HG03565 (cell line): ENCODE measurements at regions not wholly inside any gene's neighbourhood (a gene's known extent, or its start where the extent isn't known, plus 50 kb on each side); places are given as distances from the start of the nearest gene placed in this dataset.

Source experiments
- ATAC-seq: cut with Tn5 transposase; IDR thresholded peaks from one replicate; pipeline ENCODE4 v1.9.1; 2021; ENCODE audit warnings: mild to moderate bottlenecking, moderate library complexity; ENCODE audit not compliant: unreplicated experiment

GRCh38 chr5:85168474-85168873 lies 783.8 kb upstream of the EDIL3 start:
- ATAC-seq = no peak

- no peak for ATAC-seq
These were observed 785.5 kb upstream of the EDIL3 start for GRCh38 chr5:85170183-85170582.

GRCh38 chr5:85173469-85173868 lies 788.8 kb upstream of the EDIL3 start:
- no peak for ATAC-seq

GRCh38 chr5:85182344-85182743 lies 797.7 kb upstream of the EDIL3 start:
- ATAC-seq = no peak

- no peak for ATAC-seq
These were observed 819.6 kb upstream of the EDIL3 start for GRCh38 chr5:85204289-85204688.

GRCh38 chr5:85205430-85205829 lies 820.8 kb upstream of the EDIL3 start:
- ATAC-seq = no peak

GRCh38 chr5:85225388-85225787 lies 840.7 kb upstream of the EDIL3 start:
- ATAC-seq = no peak

GRCh38 chr5:85249204-85249603 lies 864.5 kb upstream of the EDIL3 start:
- ATAC-seq = no peak

GRCh38 chr5:85263125-85263524 lies 878.4 kb upstream of the EDIL3 start:
- ATAC-seq = no peak

- no peak for ATAC-seq
These were observed 882.0 kb upstream of the EDIL3 start for GRCh38 chr5:85266692-85267091.

- no peak for ATAC-seq
These were observed 883.5 kb upstream of the EDIL3 start for GRCh38 chr5:85268194-85268593.

- peak; percentile 89 for ATAC-seq
These were observed 893.5 kb upstream of the EDIL3 start for GRCh38 chr5:85278193-85278592.

- no peak for ATAC-seq
These were observed 904.2 kb upstream of the EDIL3 start for GRCh38 chr5:85288914-85289313.

- ATAC-seq = no peak
These were observed 908.6 kb upstream of the EDIL3 start for GRCh38 chr5:85293145-85293785.

GRCh38 chr5:85304524-85304923 lies 919.8 kb upstream of the EDIL3 start:
- ATAC-seq = no peak

- no peak for ATAC-seq
These were observed 921.1 kb upstream of the EDIL3 start for GRCh38 chr5:85305766-85306165.

- ATAC-seq = no peak
These were observed 926.9 kb upstream of the EDIL3 start for GRCh38 chr5:85311536-85311935.

- no peak for ATAC-seq
These were observed 935.8 kb upstream of the EDIL3 start for GRCh38 chr5:85320495-85320894.

GRCh38 chr5:85333276-85333675 lies 948.6 kb upstream of the EDIL3 start:
- ATAC-seq = no peak

- no peak for ATAC-seq
These were observed 952.8 kb upstream of the EDIL3 start for GRCh38 chr5:85337435-85337834.

GRCh38 chr5:85340790-85341189 lies 956.1 kb upstream of the EDIL3 start:
- ATAC-seq = no peak

- ATAC-seq = no peak
These were observed 961.1 kb upstream of the EDIL3 start for GRCh38 chr5:85345818-85346217.

GRCh38 chr5:85357309-85357708 lies 972.6 kb upstream of the EDIL3 start:
- no peak for ATAC-seq
